MM.1S (cell line): ENCODE measurements at regions not wholly inside any gene's neighbourhood (a gene's known extent, or its start where the extent isn't known, plus 50 kb on each side); places are given as distances from the start of the nearest gene placed in this dataset.

ENCODE experiments used
- EZH2 ChIP-seq: fragments of 300-600 bp; sonication (generic); optimal IDR thresholded peaks from 2 replicates; pipeline ENCODE3; 2017; ENCODE audit warnings: low read depth, mild to moderate bottlenecking, antibody characterized with exemption, low read length, mixed read lengths
- EZH2phosphoT487 ChIP-seq: fragments of 300-600 bp; sonication (generic); IDR thresholded peaks from 2 replicates; pipeline ENCODE4 v1.6.1; 2018; ENCODE audit warnings: antibody characterized with exemption, low read length
- TF ChIP-seq, protein P1 (sequence below): fragments of 300-600 bp; sonication (generic); IDR thresholded peaks from 2 replicates; pipeline ENCODE4 v1.5.1; 2016; ENCODE audit warnings: antibody characterized with exemption, low read length, mixed read lengths

DNA sequence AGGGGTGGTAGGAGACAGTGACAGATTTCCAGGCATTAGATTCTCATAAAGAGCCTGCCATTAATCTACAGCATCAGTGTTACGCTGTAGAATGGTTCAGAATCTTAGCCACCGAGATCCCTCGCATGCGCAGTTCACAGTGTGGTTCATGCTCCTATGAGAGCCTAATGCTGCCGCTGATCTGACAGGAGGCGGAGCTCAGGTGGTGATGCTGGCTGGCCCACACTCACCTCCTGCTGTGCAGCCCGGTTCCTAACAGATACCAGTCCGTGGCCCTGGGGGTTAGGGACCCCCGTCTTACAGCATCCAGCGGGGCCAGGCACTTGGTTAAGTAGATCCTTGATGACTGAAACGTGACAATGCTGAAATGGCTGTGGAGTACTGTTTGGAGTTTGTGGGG is 163.6 kb upstream of the C1orf21 start:
- TF ChIP-seq, protein P1, sequence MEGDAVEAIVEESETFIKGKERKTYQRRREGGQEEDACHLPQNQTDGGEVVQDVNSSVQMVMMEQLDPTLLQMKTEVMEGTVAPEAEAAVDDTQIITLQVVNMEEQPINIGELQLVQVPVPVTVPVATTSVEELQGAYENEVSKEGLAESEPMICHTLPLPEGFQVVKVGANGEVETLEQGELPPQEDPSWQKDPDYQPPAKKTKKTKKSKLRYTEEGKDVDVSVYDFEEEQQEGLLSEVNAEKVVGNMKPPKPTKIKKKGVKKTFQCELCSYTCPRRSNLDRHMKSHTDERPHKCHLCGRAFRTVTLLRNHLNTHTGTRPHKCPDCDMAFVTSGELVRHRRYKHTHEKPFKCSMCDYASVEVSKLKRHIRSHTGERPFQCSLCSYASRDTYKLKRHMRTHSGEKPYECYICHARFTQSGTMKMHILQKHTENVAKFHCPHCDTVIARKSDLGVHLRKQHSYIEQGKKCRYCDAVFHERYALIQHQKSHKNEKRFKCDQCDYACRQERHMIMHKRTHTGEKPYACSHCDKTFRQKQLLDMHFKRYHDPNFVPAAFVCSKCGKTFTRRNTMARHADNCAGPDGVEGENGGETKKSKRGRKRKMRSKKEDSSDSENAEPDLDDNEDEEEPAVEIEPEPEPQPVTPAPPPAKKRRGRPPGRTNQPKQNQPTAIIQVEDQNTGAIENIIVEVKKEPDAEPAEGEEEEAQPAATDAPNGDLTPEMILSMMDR: no peak
- TF ChIP-seq EZH2phosphoT487 (no peak), EZH2 (no peak)
